CMK (cell line): ENCODE measurements at regions not wholly inside any gene's neighbourhood (a gene's known extent, or its start where the extent isn't known, plus 50 kb on each side); places are given as distances from the start of the nearest gene placed in this dataset.

ENCODE experiments used
- DNase-seq: peaks from one replicate; pipeline ENCODE4 v3.0.0-alpha.2; 2010; ENCODE audit warnings: low read depth

GRCh38 chr20:12371990-12372389, 454.3 kb downstream of the BTBD3 start:
- no peak for DNase-seq

DNA sequence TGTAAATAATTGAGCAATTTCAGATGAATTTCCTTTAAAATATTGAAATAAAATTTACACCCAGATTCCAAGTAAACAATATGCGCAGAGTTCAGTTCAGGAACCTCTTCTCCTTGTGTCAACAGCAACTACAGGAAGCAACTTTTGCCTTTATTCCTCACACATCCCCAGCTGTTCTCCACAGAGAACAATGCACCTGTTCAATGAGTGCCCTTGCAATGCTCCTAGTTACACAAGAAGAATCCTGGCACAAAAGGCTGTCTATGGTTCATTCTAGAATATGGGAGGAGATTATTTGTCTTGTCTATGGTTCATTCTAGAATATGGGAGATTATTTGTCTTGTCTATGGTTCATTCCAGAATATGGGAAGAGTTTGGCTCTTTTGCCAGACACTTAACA, 454.9 kb downstream of the BTBD3 start:
- no peak for DNase-seq

- DNase-seq: no peak
Observed at GRCh38 chr20:12375967-12376366, 458.3 kb downstream of the BTBD3 start.

DNA sequence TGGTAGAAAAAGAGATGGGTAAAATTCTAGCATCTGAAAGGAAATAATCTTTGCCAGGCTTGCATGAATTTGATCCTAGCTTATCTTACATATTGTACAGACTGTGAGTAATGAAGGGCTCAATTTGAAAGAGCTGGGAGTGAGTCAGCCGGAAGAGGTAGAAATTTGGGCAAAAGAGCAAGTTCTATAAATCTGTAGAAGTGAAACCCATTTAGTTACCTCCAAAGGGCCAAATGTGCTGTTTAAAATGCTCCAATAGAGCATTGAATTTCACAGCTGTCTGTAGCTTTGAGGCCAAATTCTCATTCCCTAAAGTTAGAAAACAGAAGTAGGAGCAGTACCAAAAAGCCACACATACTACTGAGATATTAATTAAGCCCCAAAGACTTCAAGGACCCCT, 466.1 kb downstream of the BTBD3 start:
- DNase-seq: no peak

DNA sequence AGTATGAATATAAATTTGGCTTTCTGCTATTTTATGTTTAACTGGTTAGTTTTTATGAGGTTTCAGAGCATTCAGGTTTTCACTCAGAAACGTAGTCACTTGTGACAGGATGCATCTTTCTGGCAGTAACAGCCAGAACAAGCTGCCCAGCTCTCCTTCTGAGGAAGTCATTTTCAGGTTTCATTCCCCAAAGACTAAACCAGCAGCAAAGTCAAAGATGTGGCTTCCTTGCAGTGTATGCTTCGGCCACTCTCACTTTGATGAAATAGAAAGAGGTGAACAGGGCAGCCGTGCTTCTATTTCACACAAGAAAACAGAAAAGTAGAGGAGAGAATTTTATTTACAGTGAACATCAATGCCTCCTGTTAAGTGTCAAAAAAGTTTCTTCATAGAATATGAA, 469.1 kb downstream of the BTBD3 start:
- DNase-seq: no peak

DNA sequence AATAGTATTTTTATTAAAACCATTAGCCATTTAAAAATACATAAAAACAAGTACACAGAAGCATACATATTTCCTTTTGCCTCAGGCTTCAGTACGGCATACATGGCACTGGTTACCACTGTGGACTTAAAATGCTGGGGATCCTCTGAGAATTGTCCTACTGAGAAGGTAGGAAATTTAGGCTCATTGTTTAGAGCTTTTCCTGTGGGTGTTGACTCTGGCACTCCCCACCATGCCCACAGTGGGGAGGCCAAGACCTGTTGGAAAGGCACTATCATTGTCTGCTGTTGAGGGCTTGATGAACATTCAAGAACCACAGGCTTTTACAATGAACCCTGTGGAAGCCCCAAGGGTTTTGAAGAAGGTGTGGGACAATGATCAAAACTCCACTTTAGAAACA, 473.4 kb downstream of the BTBD3 start:
- DNase-seq: no peak

GRCh38 chr20:12394786-12395185, 477.1 kb downstream of the BTBD3 start:
- no peak for DNase-seq

GRCh38 chr20:12395353-12395752, 477.7 kb downstream of the BTBD3 start:
- no peak for DNase-seq

GRCh38 chr20:12395760-12396159, 478.1 kb downstream of the BTBD3 start:
- no peak for DNase-seq

DNA sequence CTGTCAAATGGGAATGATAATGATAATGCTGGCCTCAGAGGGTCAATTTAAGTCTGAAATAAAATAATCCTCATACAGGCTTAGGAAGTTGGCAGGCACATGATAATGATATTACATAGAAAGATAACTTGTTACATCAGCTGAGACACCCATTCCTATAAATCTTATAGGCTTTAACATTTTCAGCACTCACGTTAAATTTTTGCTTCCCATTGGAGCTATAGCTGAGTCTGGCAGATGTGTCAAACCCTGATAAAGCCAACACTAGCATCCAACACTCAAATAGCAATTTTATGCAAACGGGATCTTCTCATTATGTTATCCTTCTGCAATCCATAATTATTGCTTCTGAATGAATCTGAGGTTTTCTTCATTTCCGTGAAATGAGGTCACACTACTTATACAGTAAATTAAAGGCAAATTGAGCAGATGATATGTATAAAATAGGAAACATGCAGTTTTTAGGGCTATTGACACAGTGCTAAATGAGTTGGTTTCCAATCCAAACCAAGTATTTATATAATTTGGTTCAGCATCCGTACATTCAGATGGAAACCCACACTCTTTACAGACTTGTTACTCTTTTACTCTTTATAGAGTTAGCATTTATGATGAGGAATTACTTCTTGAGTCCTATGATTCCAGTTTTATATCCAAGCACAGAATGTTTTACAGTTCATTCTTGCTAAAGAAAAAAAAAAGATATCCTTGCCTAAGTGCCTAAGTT, 481.6 kb downstream of the BTBD3 start:
- DNase-seq: no peak

- no peak for DNase-seq
Observed at GRCh38 chr20:12404941-12405340, 487.2 kb downstream of the BTBD3 start.

GRCh38 chr20:12406978-12407377, 489.3 kb downstream of the BTBD3 start:
- DNase-seq: no peak

GRCh38 chr20:12409501-12409900, 491.8 kb downstream of the BTBD3 start:
- DNase-seq: no peak

- DNase-seq: no peak
Observed at GRCh38 chr20:12410783-12411182, 493.1 kb downstream of the BTBD3 start.

DNA sequence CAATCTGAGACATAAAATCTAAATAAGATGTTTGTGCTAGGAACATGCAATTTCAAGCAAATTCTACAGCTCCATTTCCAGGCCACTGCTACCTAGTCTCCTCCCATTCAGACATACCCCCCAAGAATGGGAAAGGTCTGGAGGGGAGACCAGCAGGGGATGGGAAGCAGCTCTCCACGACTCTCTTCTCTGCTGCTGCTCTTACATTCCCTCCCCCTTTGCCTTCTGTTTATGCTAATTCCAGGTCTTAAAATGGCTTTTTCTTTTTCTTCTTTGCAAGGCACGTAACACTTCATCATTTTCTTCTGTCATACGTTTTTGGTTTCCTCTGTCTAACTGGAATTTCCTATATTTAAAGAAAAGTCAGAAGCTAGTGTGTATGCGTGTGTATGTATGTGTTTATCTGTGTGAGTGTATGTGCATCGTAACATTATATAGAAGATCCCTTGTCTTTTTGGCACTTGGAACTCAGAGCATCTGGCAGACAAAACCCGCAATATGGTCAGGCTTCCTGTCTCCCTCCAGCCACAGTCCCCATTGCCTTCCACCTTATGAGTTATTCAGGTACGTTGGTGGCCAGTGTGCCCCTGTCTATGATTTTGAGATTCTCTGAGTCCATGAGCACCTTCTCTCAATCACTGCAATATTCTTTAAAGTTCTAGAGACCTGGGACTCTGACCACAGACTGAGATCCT, 493.7 kb downstream of the BTBD3 start:
- DNase-seq: no peak

DNA sequence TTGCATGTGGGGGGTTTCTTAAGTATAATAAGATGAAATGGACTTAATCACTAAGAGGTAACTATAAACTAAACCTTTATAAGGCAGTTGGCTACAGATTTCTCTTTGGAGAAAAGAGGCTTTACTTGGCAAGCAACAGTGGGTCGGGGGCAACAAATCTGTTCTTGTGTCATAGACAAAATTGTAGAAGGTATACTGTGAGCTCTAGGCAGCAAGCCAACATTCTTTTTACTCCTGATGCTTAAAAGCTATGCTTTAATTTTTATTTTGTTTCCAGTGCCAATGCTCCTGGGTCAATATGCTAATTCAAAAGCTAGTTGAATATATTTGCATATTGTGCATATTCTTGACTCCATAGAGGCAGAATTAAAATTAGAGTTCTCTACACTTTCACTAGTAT, 495.4 kb downstream of the BTBD3 start:
- DNase-seq: no peak

GRCh38 chr20:12414446-12415274, 497.0 kb downstream of the BTBD3 start:
- DNase-seq: no peak

DNA sequence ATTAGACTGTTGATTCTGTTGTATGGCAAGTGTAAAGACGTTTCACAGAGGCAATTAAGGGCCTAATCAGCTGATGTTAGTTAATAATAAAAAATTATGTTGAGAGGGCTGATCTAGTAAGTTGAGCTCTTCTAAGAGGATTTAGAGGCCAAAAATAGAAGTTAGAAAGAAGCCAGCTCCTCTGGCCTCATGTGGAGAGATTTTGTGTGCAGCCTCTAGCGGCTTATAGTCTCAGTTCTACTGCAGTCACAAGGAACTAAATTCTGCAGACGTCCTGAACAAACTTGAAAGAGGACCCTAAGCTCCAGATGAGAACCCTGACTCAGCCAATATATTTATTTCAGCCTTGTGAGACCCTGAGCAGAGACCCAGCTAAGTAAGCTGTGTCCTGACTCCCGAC, 498.6 kb downstream of the BTBD3 start:
- DNase-seq: no peak

DNA sequence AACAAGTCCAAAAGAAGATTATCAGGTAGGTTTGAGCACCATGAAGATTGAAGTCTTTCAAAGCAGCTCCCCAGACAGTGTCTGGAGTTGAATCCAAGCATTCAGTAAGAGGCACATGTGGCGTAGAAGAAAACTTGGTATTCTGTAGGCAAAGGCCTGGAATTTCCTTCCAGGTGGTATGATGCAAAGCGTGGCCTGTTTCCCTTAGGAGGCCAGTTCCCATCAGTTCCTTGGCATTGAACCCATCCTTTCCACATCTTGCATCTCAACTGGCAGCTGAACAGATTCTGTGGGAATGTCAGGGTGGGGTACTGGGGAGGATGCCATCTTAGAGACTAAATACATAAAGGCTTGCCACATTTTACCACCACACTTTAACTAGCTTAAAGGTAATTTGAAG, 516.0 kb downstream of the BTBD3 start:
- no peak for DNase-seq

- no peak for DNase-seq
Observed at GRCh38 chr20:12434672-12435071, 517.0 kb downstream of the BTBD3 start.

DNA sequence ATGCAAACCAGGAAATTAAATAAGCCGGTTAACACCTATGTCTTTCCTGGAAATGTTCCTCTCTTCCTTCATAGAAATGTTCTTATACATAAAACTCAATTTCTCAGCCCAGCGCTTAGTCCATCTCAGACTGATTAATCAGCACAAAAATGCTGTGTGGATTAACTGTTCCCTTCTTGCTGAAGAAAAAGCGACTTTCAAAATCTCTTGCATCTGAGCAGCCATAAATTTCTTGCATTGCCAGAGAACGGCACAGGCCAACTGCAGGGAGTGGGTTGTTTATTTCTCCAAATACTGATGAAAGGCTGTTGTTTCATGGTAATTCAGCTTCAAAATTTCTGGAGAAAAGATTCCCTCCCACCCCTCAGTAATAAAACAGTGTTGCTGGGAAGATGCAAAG, 517.6 kb downstream of the BTBD3 start:
- DNase-seq: no peak

- DNase-seq: no peak
Observed at GRCh38 chr20:12453711-12454110, 536.0 kb downstream of the BTBD3 start.

DNA sequence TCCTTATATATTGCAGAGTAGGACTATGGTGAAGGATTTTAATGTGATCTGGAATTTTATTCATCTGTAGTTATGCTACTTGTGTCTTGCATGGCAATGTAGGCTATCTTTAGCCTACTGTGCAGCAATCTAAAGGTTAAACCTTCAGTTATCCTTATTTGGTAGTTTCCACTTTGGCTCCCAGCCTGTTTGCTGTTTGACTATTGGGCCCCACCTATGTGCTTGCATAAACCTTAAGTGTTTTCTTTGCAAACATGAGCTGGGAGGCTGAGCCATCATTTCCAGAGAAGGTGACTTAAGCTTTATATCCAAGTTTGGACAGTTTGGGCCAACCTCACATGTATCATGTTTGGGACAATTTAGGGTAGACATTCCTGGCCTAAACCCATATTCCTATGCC, 537.5 kb downstream of the BTBD3 start:
- no peak for DNase-seq
